HG02571 (cell line): ENCODE measurements at regions not wholly inside any gene's neighbourhood (a gene's known extent, or its start where the extent isn't known, plus 50 kb on each side); places are given as distances from the start of the nearest gene placed in this dataset.
"Not testable (repeated sequence)": the region's sequence is repeated elsewhere in the genome, so short reads cannot be mapped to it uniquely, and the experiment has no call there.

Experiments
- ATAC-seq: cut with Tn5 transposase; IDR thresholded peaks from one replicate; pipeline ENCODE4 v1.9.1; 2021; ENCODE audit warnings: mild to moderate bottlenecking, moderate library complexity; ENCODE audit not compliant: unreplicated experiment

GRCh38 chr4:38330321-38330720 is 333.7 kb upstream of the KLF3 start:
- no peak for ATAC-seq

GRCh38 chr4:38330936-38331335 is 333.1 kb upstream of the KLF3 start:
- no peak for ATAC-seq

GRCh38 chr4:38332699-38333098 is 331.3 kb upstream of the KLF3 start:
- no peak for ATAC-seq

GRCh38 chr4:38333219-38333618 is 330.8 kb upstream of the KLF3 start:
- ATAC-seq, result no peak

GRCh38 chr4:38334791-38335190 is 329.2 kb upstream of the KLF3 start:
- no peak for ATAC-seq

GRCh38 chr4:38338939-38339338 is 325.1 kb upstream of the KLF3 start:
- ATAC-seq, result not testable (repeated sequence)

GRCh38 chr4:38343608-38344007 is 320.4 kb upstream of the KLF3 start:
- ATAC-seq, result no peak

GRCh38 chr4:38344929-38345328 is 319.1 kb upstream of the KLF3 start:
- ATAC-seq, result no peak

- ATAC-seq, result no peak
These were observed 316.7 kb upstream of the KLF3 start for GRCh38 chr4:38347251-38347650.

- no peak for ATAC-seq
These were observed 309.6 kb upstream of the KLF3 start for GRCh38 chr4:38354421-38354820.

- ATAC-seq, result no peak
These were observed 309.1 kb upstream of the KLF3 start for GRCh38 chr4:38354872-38355271.

- ATAC-seq, result no peak
These were observed 307.3 kb upstream of the KLF3 start for GRCh38 chr4:38356686-38357085.

- no peak for ATAC-seq
These were observed 306.5 kb upstream of the KLF3 start for GRCh38 chr4:38357546-38357945.

GRCh38 chr4:38359113-38359512 is 304.9 kb upstream of the KLF3 start:
- no peak for ATAC-seq

GRCh38 chr4:38360201-38360600 is 303.8 kb upstream of the KLF3 start:
- ATAC-seq, result no peak

GRCh38 chr4:38364383-38364963 is 299.5 kb upstream of the KLF3 start:
- no peak for ATAC-seq

- no peak for ATAC-seq
These were observed 298.7 kb upstream of the KLF3 start for GRCh38 chr4:38365261-38365660.

GRCh38 chr4:38365748-38366310 is 298.2 kb upstream of the KLF3 start:
- no peak for ATAC-seq

GRCh38 chr4:38366456-38366855 is 297.5 kb upstream of the KLF3 start:
- no peak for ATAC-seq

- ATAC-seq, result no peak
These were observed 297.0 kb upstream of the KLF3 start for GRCh38 chr4:38366997-38367396.

- ATAC-seq, result no peak
These were observed 296.3 kb upstream of the KLF3 start for GRCh38 chr4:38367642-38368174.

- ATAC-seq, result no peak
These were observed 295.4 kb upstream of the KLF3 start for GRCh38 chr4:38368613-38369012.

- ATAC-seq, result no peak
These were observed 292.6 kb upstream of the KLF3 start for GRCh38 chr4:38371391-38371851.
